IPS-15b (cell line): ENCODE measurements at regions not wholly inside any gene's neighbourhood (a gene's known extent, or its start where the extent isn't known, plus 50 kb on each side); places are given as distances from the start of the nearest gene placed in this dataset.

Experiments used
- H3K27me3 ChIP-seq: one replicate; pipeline ENCODE4 v1.6.1; 2013; ENCODE audit warnings: low read length; ENCODE audit not compliant: control insufficient read depth, insufficient read depth
- H3K36me3 ChIP-seq: one replicate; pipeline ENCODE4 v1.6.1; 2013; ENCODE audit warnings: low read length; ENCODE audit not compliant: control insufficient read depth, insufficient read depth
- H3K4me1 ChIP-seq: one replicate; pipeline ENCODE4 v1.6.1; 2013; ENCODE audit warnings: mild to moderate bottlenecking, low read length; ENCODE audit not compliant: control insufficient read depth, insufficient read depth
- H3K4me3 ChIP-seq: one replicate; pipeline ENCODE4 v1.5.1; 2013; ENCODE audit warnings: low read depth, low read length
- H3K9ac ChIP-seq: one replicate; pipeline ENCODE4 v1.6.1; 2013; ENCODE audit warnings: low read depth, mild to moderate bottlenecking, low read length
- H3K9me3 ChIP-seq: one replicate; pipeline ENCODE4 v1.6.1; 2013; ENCODE audit warnings: mild to moderate bottlenecking, low read length; ENCODE audit not compliant: control insufficient read depth, insufficient read depth

- Histone ChIP-seq H3K9me3 (no peaks in the 10 kb centered on the region), H3K36me3 (no peaks in the 10 kb centered on the region), H3K4me1 (peaks cover 11% of the 10 kb centered on the region), H3K9ac (no peak overlapping the region), H3K4me3 (no peak overlapping the region), H3K27me3 (no peaks in the 10 kb centered on the region)
Observed at GRCh38 chr2:153812632-153813031, 59.1 kb upstream of the GALNT13 start.

- H3K4me1 ChIP-seq = no peaks in the 10 kb centered on the region
- no peaks in the 10 kb centered on the region for H3K36me3 ChIP-seq
- no peaks in the 10 kb centered on the region for H3K27me3 ChIP-seq
- no peak overlapping the region for H3K4me3 ChIP-seq
- H3K9me3 ChIP-seq = no peaks in the 10 kb centered on the region
- no peak overlapping the region for H3K9ac ChIP-seq
Observed at GRCh38 chr2:153818242-153818641, 53.5 kb upstream of the GALNT13 start.

GRCh38 chr2:153819074-153819473 lies 52.6 kb upstream of the GALNT13 start:
- Histone ChIP-seq H3K4me1 (no peaks in the 10 kb centered on the region), H3K4me3 (no peak overlapping the region), H3K36me3 (no peaks in the 10 kb centered on the region), H3K9me3 (no peaks in the 10 kb centered on the region), H3K27me3 (no peaks in the 10 kb centered on the region), H3K9ac (no peak overlapping the region)

- Histone ChIP-seq H3K4me3 (no peak overlapping the region), H3K27me3 (no peaks in the 10 kb centered on the region), H3K4me1 (no peaks in the 10 kb centered on the region), H3K36me3 (no peaks in the 10 kb centered on the region), H3K9ac (no peak overlapping the region), H3K9me3 (no peaks in the 10 kb centered on the region)
Observed at GRCh38 chr2:153819501-153819900, 52.2 kb upstream of the GALNT13 start.
